Activated CD4-positive, alpha-beta T cell treated with anti-CD3 and anti-CD28 coated beads for 4 hours (primary cell): ENCODE measurements at regions not wholly inside any gene's neighbourhood (a gene's known extent, or its start where the extent isn't known, plus 50 kb on each side); places are given as distances from the start of the nearest gene placed in this dataset.

Experiments
- DNase-seq, 2 donors: peaks; one replicate each; pipeline ENCODE4 v3.0.0-alpha.2; 2020

GRCh38 chr5:141745390-141745789 lies 63.4 kb upstream of the ARAP3 start:
- no peak for DNase-seq

- DNase-seq = no peak
Observed at GRCh38 chr5:141743866-141744272, 61.8 kb upstream of the ARAP3 start.

GRCh38 chr5:141742866-141743851 lies 61.1 kb upstream of the ARAP3 start:
- DNase-seq = no peak

- no peak for DNase-seq
Observed at GRCh38 chr5:141742144-141742543, 60.1 kb upstream of the ARAP3 start.

- DNase-seq = no peak
Observed at GRCh38 chr5:141740885-141741284, 58.9 kb upstream of the ARAP3 start.

GRCh38 chr5:141737535-141737934 lies 55.5 kb upstream of the ARAP3 start:
- DNase-seq = no peak

- DNase-seq = no peak
Observed at GRCh38 chr5:141735823-141736222, 53.8 kb upstream of the ARAP3 start.

- DNase-seq = peak in 1 of 2 donors; percentile 6
Observed at GRCh38 chr5:141734501-141735229, 52.6 kb upstream of the ARAP3 start.

GRCh38 chr5:141733198-141733597 lies 51.2 kb upstream of the ARAP3 start:
- DNase-seq = no peak

GRCh38 chr5:141732417-141732816 lies 50.4 kb upstream of the ARAP3 start:
- DNase-seq = no peak
